ENCODE measurements at regions not wholly inside any gene's neighbourhood (a gene's known extent, or its start where the extent isn't known, plus 50 kb on each side); places are given as distances from the start of the nearest gene placed in this dataset.
"Not testable (repeated sequence)": the region's sequence is repeated elsewhere in the genome, so short reads cannot be mapped to it uniquely, and the experiment has no call there.

DNA sequence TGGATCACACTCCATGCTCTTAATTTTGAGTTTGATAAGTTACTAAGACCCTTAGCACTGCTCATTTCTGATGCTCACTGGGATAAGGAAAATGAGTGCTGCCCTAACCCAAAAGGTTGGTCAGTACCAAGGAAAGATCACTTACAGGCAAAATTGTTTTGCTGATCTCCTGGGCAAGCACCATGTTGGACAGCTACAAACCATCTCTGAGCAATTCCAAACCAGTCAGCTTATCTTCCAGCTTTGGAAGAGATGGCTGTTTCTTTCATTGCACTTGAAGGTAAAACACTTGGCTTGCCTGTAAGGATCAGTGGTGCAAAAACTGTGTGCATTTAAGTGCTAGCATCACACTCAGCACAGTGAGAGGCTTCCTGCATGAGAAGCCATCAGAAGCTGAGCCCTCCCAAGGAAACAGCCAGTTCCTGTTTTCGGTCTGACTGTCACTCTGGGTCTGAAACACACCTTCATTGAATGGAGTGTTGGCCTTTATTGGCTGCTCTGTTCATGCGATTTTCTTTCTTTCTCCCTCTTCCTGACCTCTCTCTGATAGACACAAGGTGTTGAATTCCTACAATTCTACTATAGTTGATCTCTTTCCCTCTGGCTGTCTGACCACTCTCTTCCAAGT is 126.4 kb upstream of the GHITM start:
- no peak for DNase-seq (ENCODE audit: extremely low read depth, low read depth)
- TF ChIP-seq, protein P1, sequence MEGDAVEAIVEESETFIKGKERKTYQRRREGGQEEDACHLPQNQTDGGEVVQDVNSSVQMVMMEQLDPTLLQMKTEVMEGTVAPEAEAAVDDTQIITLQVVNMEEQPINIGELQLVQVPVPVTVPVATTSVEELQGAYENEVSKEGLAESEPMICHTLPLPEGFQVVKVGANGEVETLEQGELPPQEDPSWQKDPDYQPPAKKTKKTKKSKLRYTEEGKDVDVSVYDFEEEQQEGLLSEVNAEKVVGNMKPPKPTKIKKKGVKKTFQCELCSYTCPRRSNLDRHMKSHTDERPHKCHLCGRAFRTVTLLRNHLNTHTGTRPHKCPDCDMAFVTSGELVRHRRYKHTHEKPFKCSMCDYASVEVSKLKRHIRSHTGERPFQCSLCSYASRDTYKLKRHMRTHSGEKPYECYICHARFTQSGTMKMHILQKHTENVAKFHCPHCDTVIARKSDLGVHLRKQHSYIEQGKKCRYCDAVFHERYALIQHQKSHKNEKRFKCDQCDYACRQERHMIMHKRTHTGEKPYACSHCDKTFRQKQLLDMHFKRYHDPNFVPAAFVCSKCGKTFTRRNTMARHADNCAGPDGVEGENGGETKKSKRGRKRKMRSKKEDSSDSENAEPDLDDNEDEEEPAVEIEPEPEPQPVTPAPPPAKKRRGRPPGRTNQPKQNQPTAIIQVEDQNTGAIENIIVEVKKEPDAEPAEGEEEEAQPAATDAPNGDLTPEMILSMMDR (IDR thresholded peaks at IDR 0.05; ENCODE audit: low read depth, low read length) = no peak

DNA sequence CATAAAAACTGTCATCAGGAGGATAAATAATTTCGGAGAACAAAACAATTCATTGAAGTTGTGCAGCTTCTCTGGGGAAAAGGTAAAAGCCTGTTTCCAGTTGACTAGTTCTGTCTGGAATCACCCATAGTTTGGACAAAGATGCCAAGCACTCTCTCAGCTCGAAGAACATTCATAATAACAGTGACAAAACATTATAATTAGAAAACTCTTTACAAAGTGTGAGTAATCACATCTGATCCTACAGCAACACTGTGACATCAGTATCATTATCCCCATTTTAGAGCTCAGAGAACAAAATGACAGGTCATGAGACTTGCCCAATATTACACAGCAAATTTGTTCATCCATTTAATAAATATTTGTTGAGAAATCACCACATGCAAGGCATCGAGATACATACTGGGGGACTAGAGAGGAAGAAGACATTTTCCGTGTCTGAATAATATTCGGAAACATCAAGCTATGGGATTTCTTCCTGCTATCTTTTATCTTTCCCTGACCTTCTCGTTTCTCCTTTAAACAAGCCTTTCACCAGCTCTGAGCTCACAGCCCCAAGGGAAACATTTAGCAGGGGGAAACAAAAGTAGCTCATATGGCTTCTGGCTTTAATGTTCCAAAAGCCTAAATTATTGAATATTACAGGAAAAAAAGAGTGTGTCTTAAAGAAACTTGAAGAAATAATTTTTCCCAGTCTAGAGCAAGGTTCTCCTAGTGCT is 123.3 kb upstream of the GHITM start:
- TF ChIP-seq, protein P1 (IDR thresholded peaks at IDR 0.05; ENCODE audit: low read depth, low read length) = no peak
- no peak for DNase-seq (ENCODE audit: extremely low read depth, low read depth)

DNA sequence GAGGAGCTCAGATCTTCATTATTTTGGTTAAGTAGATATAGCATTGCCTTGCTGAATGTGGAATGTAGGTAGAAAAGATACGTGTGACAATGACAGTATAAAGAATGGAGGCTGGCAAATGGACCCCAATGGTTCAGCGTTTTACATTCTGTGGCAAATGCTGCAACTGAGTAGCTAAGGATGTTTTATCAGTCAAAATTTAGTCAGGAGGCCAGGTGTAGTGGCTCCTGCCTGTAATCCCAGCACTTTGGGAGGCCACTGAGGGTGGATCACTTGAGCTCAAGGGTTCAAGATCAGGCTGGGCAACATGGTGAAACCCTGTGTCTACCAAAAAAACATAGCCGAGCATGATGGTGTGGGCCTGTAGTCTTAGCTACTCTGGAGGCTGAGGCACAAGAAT is 120.5 kb upstream of the GHITM start:
- DNase-seq (ENCODE audit: extremely low read depth, low read depth) = no peak
- TF ChIP-seq, protein P1 (IDR thresholded peaks at IDR 0.05; ENCODE audit: low read depth, low read length) = no peak

DNA sequence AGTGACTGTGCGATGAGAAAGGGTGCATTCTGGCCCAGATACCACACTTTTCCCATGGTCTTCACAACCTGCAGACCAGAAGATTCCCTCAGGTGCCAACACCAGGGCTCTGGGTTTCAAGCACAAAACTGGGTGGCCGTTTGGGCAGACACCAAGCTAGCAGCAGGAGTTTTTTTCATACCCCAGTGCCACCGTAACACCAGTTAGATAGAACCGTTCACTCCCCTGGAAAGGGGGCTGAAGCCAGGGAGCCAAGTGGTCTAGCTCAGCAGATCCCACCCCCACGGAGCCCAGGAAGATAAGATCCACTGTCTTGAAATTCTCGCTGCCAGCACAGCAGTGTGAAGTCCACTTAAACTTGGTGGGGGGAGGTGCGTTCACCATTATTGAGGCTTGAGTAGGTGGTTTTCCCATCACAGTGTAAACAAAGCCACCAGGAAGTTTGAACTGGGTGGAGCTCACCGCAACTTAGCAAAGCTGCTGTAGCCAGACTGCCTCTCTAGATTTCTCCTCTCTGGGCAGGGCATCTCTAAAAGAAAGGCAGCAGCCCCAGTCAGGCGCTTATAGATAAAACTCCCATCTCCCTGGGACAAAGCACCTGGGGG is 119.4 kb upstream of the GHITM start:
- DNase-seq (ENCODE audit: extremely low read depth, low read depth) = not testable (repeated sequence)

DNA sequence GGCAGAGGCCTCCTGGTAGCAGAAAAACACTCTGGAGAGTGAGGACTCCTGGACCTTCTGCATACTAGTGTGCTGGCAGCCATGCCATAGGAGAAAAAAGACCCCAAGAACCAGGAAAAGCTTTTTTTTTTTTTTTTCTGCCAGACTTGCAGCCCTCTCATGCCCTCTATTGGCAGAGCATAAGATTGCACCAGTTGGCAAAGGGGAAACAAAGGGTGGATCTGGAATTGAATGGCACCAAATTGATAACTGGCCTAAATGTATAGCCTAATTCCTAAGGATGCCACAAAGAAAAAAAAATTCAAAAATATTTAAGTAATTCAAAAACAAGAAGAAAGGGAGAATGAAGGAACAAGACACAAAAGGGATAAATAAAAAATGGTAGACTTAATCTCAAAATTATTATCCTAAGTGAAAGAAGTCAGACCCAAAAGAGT is 112.5 kb upstream of the GHITM start:
- DNase-seq (ENCODE audit: extremely low read depth, low read depth) = no peak
- TF ChIP-seq, protein P1 (IDR thresholded peaks at IDR 0.05; ENCODE audit: low read depth, low read length) = peak; percentile 43

DNA sequence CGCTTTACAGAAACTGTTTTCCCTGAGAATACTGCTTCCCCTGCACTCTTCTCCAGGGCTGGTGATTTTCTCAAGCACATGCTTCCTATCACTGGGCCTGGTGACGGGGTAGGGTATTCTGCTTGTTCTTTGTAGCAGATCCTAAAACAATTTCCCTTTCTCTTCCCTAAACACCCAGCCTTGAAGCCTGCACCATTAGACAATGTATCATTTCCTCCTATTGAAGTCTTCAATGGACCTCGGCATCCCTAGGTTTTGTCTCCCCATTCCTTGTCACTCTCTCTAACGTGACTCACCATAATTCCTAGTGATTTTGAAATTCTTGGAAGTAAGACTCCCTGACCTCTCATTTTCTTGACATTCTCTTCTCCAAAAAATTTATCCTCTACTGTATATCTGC is 109.5 kb upstream of the GHITM start:
- no peak for DNase-seq (ENCODE audit: extremely low read depth, low read depth)
- TF ChIP-seq, protein P1 (IDR thresholded peaks at IDR 0.05; ENCODE audit: low read depth, low read length) = no peak

DNA sequence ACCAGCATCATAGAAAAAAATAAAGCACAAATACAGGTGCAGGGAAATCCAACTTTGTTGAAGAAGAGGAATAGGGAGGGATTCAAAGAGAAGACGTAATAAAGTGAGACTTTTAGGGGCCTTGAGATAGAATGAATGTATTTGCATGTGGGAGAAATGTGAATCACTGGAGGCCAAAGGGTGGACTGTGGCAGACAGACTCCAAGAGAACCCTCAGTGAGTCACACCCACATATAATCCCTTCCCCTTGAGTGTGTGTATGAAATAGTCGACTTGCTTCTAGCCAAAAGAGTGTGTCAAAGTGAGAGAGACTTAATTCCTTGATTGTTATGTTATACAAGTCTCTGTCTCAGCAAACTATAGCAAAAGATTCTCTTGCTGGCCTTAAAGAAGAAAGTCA is 101.3 kb upstream of the GHITM start:
- TF ChIP-seq, protein P1 (IDR thresholded peaks at IDR 0.05; ENCODE audit: low read depth, low read length) = no peak
- no peak for DNase-seq (ENCODE audit: extremely low read depth, low read depth)

All from AG09319 (cell line).